Fibroblast of skin of left biceps (primary cell): ENCODE measurements at regions not wholly inside any gene's neighbourhood (a gene's known extent, or its start where the extent isn't known, plus 50 kb on each side); places are given as distances from the start of the nearest gene placed in this dataset.
"Not testable (repeated sequence)": the region's sequence is repeated elsewhere in the genome, so short reads cannot be mapped to it uniquely, and the experiment has no call there.

Source experiments
- DNase-seq, 2 experiments: peaks; one replicate each; pipeline ENCODE4 v3.0.0-alpha.2; 2013; ENCODE audit warnings: low read depth in 2 of 2

GRCh38 chr16:88164196-88165039 is 213.2 kb downstream of the BANP start:
- DNase-seq, result not testable (repeated sequence)

- DNase-seq, result not testable (repeated sequence)
Observed at GRCh38 chr16:88165040-88165544, 213.9 kb downstream of the BANP start.

GRCh38 chr16:88165683-88166082 is 214.4 kb downstream of the BANP start:
- not testable (repeated sequence) for DNase-seq

DNA sequence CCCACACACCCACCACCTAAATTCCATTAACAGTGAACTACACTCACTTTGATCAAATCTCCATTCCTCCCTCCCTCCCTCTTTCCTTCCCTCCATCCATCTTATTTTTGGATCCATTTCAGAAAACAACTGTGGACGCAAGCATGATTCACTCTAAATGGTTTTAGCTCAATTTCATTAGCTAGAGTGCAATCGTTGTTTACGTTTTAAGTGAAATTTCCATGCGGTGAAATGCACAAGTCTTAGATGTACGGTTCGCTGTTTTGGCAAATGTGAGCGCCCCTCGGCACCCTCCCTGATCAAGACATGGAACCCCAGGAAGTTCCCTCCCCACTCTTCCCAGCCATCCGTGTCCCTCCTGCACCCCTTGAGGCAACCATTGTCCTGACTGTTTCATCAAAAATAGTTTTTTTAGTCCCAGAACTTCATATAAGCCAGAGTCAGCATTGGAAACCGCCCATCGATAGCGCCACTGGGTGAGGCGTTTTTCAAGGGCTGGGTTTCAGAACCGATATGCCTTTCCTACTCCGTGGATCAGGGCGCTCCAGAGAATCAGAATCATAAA is 215.1 kb downstream of the BANP start:
- not testable (repeated sequence) for DNase-seq

DNA sequence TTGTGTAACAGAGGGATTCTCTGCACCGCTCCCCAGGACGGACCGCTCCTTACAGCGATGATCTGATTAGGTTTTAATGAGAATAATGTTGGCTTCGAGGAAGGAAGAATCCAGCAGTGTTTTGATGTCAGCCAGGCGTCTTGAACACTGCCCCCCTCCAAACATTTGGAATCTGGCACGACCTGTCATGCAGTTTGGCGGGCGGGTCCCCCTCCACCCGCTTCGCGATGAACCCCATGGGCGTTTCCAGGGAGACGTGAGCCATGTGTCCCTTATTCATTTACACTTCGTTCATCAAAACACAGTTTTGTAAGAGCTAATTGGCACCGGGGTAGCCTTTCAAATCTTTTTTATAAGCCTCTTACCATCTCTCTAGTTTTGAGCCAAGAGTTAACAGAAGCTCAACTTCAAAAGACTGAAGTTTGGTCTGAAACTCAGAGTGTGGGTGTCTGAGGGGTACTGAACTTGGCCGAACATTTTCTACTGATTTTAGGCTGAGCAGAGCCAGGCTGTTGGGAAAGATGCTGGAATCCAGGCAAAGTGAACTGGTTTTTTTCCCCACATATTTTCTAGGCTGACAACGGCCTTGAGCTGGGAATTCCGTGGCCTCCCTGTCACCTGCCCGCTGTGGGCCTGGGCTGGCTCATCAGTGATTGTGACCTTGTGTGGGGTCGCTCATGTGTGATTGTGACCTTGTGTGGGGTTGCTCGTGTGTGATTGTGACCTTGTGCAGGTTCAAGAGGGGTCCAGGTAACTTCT is 214.8 kb upstream of the ZNF469 start:
- DNase-seq, result not testable (repeated sequence)

GRCh38 chr16:88168557-88168949 is 214.2 kb upstream of the ZNF469 start:
- DNase-seq, result not testable (repeated sequence)

DNA sequence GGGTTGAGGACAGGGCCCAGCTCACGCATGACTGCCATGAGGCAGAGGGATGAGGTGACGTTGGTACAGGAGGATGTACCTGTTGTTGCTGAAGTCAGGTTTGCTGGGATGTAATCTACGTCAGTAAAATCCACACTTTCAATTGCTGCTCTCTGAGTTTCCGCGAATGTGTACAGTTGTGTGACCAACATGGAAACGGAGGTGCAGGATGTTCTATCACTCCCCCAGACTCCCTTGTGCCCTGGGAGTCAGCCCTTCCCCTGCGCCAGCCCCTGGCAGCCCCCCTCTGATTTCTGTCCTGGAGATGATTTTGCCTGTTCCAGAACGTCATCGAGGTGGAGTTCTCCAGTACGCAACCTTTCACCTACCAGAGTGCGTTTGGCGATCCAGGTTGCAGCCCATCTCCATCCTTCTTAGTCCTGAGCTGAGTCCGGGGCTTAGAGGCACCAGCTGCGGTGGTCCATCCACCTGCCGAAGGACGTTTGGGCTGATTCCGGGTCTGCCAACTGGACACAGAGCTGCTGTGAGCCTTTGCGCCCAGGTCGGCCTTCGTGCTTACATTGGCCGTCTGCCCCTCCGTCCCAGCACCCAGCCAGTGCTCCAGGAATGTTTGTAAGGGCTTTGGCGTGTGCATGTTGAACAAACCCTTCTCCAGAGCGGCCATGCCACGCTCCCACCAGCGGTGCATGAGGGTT is 213.5 kb upstream of the ZNF469 start:
- not testable (repeated sequence) for DNase-seq

DNA sequence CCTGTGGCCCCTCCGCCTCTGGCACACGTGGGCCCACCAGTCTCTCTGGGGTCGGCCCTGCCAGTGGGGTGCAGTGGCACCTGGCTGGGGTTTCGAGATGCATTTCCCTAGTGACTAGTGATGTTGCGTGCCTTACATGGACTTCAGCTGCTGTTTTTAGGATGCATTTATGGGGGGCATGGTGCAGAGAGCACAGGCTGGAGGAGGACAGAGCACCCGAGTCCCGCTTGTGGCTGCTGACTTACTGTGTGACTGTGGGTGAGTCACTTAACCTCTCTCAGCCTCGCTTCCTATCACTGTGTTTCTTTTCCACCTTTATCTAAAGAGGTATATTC is 213.0 kb upstream of the ZNF469 start:
- DNase-seq, result not testable (repeated sequence)

GRCh38 chr16:88170528-88170991 is 212.2 kb upstream of the ZNF469 start:
- no peak for DNase-seq

- not testable (repeated sequence) for DNase-seq
Observed at GRCh38 chr16:88171126-88171525, 211.6 kb upstream of the ZNF469 start.

DNA sequence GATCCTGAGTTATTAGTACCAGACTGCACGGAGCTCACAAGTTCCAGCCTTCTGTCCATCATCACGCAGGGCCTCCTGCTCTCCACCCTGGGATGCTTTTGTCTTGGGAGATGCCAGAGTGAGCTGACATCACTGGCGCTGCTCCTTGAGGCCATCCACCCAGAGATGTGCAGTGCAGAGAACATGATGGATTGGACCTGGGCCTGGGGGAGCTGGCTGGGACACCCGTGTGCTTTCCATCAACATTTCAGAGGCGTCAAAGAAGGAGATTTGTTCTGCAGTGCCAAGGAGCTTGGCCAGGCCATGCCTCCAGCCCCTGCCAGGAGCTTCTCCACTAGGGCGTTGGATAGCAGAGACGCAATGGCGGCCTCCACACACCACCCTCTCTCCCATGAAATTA is 206.6 kb upstream of the ZNF469 start:
- DNase-seq, result not testable (repeated sequence)

GRCh38 chr16:88176591-88177180 is 206.1 kb upstream of the ZNF469 start:
- not testable (repeated sequence) for DNase-seq

- DNase-seq, result not testable (repeated sequence)
Observed at GRCh38 chr16:88178251-88178650, 204.5 kb upstream of the ZNF469 start.

- DNase-seq, result not testable (repeated sequence)
Observed at GRCh38 chr16:88178896-88179295, 203.9 kb upstream of the ZNF469 start.

DNA sequence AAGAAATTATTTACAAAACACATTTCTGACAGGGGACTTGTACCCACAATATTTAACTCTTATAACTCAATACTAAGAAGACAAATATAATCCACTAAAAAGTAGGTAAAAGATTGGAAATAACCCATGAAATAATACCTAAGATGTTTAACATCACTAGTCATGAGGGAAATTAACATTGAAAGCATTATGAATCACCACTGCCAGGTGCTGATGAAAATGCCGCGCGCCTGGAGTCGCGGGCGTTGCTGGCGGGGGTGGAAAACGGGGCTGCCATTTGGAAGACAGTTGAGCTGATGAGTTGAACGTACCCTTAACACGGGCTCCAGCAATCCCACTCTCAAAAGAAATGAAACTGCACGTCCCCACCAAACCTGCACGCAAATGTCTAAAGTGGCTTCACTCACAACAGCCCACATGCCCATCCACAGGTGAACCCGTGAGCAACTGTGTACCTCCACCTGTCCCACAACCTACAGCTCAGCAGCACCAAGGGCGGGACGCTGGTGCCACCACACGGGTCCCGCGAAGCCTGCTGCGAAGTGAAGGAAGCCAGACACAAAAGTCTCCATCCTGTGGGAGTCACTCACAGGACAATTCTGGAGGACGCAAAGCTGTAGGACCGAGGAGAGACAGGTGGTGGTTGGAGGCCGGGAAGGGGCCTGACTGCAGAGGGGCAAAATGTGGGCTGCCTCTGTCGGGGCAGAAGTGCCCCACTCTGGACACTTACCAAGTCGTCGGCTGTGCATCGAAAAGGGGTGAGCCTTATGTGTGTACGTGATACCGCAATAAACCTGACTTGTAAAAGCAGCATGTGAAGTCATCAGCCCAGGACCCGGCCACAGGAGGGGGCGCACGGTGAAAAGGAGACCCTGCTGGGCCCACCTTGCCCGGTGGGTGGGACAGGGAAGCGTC is 199.5 kb upstream of the ZNF469 start:
- DNase-seq, result not testable (repeated sequence)

- not testable (repeated sequence) for DNase-seq
Observed at GRCh38 chr16:88184053-88184452, 198.7 kb upstream of the ZNF469 start.

DNA sequence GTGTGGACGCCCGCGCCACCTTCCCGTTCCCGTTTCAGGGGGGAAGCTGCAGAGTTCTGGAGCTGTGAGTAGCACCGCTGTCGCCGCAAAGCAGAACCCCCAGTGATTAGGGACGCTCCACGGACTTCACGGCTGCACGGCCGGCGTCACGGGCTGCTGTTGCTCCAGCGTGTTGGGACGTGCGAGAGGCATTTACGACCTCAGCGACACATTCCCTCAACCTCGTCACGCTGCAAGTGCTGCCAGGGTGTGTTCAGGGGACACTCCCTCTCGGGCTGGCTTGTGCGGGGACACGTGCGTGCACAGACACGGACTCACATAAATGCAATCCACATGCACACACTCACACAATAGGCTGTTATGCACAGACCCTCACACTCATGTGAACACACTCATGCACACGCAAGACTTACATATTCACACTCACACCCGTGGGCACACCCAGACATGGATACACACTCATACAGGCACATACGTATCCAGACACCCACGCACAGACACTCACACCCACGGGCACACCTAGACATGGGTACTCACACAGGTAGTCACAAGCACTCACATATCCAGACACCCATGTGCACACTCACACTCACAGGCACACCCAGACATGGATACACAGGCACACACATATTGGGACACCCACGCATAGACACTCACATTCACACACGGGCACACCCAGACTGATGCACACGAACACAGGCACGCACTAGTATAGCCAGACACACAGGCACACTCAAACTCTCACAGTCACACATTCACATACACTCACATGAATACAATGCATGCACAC is 198.0 kb upstream of the ZNF469 start:
- DNase-seq, result not testable (repeated sequence)

- not testable (repeated sequence) for DNase-seq
Observed at GRCh38 chr16:88185406-88185805, 197.4 kb upstream of the ZNF469 start.
